GM19372 (cell line): ENCODE measurements at regions not wholly inside any gene's neighbourhood (a gene's known extent, or its start where the extent isn't known, plus 50 kb on each side); places are given as distances from the start of the nearest gene placed in this dataset.
A peak's percentile ranks its signal among the peaks of the same experiment; 100 is the strongest.
"Not testable (repeated sequence)": the region's sequence is repeated elsewhere in the genome, so short reads cannot be mapped to it uniquely, and the experiment has no call there.

Experiments used
- ATAC-seq: cut with Tn5 transposase; IDR thresholded peaks from one replicate; pipeline ENCODE4 v1.9.1; 2021; ENCODE audit warnings: mild to moderate bottlenecking, low read depth, moderate library complexity; ENCODE audit not compliant: unreplicated experiment

GRCh38 chr10:30703446-30703845 is 73.9 kb upstream of the LYZL2 start:
- ATAC-seq, result not testable (repeated sequence)

- no peak for ATAC-seq
These were observed 73.3 kb upstream of the LYZL2 start for GRCh38 chr10:30702860-30703259.

- peak; percentile 56 for ATAC-seq
These were observed 72.1 kb upstream of the LYZL2 start for GRCh38 chr10:30701451-30702173.

DNA sequence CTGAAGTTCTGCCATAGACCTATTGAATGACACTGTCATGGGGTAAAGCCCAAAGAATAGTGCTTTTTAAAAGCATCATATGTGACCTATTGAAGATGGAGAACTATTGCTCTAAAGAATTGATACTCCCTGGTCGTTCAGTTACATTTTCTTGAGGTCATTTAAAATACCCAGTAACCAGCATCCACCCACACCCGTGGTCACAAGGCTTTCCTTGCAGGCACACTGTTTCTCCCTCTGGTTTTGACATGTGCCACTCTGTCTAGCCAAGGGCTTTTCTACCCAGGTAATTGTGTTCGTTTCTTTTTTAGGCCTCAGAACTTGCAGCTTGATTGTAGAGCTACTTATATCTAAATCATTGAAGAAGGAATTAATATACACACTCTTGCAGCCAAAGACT is 68.3 kb upstream of the LYZL2 start:
- ATAC-seq, result no peak

DNA sequence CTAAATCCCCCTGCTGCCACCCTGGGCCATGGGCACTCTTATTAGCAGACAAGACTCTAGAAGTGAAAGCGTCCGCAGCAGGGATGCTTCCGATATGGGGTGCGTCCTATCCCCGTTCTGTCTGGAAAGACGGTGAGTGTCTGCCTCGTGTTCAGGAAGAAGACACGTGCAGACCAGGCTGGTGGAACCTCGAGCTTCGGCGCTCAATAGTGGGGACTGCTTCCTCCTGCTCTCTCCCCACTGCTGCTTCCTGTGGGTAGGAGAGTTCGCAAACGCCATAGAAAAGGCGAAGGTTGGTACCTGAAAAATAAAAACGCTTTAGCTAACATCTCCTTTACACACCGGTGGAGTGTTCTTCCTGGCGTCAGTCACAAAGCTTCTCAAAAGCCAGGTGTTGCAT is 67.7 kb upstream of the LYZL2 start:
- not testable (repeated sequence) for ATAC-seq

- not testable (repeated sequence) for ATAC-seq
These were observed 67.0 kb upstream of the LYZL2 start for GRCh38 chr10:30696416-30697185.

DNA sequence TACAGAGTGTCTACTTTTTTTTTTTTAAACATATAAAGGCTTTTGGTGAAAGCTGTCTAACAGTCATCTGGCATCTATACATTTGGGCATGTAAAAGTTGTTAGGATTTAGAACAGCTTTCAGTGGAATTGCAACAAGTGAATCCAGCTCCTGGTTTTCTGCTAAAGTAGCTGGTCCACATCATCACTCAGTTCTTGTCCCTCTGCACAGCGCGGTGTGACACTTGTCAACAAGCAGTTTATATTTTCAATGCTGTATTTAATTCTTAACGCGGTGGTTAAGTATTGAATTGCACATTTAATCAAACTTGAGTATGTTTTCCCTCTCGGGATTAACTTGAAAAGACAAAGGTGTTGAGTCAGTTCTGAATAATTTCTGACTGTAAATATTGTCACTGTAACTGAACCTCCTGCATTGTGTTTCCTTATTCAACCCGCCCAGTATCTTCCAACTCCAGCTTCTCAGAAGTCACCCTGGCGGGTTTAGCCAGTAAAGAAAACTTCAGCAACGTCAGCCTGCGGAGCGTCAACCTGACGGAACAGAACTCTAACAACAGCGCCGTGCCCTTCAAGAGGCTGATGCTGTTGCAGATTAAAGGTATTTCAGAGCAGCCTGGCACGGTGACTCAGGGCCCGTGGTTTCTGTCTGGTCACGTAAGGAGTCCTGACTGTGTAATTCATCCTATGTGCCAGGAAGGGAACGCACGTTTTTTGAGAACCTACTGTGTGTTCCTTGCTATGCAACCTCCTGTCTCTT is 66.1 kb upstream of the LYZL2 start:
- not testable (repeated sequence) for ATAC-seq

GRCh38 chr10:30694518-30695228 is 65.1 kb upstream of the LYZL2 start:
- ATAC-seq, result no peak

DNA sequence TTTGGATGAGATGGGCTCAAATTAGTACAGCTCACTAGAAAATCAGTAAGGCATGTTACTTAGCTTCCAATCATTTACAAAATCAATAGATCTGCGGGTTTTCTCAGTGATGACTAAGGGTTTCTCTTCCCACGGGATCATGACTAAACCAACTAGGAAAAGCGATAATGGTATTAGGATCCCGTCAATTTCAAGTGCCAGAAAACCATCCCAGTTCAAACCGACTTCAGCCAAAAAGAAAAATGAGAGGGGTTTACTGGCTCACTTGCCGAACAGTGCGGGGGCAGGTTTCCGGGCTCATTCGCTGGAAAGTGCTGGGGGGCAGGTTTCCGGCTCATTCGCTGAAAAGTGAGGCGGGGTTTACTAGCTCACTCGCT is 62.1 kb upstream of the LYZL2 start:
- ATAC-seq, result no peak

DNA sequence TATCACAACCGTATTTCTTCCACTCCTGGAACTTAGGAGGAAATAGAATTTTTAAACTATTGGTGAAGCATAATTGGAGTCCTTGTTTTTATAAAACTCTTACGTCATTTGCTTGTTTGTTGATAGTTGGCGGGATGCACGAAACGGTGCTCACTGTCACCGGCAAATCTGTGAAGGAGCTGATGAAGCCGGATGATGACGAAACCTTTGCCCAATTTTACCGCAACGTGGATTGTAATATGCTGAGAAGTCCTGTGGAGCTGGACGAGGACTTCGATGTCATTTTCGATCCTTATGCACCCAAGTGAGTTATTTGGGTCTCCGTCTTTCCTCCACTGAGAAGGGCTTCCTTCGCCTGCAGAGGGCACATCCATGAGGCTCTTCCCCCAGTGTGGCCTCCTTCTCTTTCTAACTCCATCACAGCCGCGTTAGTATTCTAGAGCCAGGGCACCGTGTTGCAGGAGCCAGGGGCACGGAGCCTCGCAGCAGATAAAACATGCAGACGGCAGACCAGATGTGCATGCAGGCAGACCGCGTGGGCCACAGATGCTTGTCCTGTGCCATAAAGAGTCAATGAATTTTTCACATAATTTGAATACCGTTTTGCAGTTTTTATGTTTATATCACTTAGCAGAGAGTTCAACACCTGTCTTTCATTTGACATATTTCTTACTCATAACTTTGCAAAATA is 61.5 kb upstream of the LYZL2 start:
- not testable (repeated sequence) for ATAC-seq

DNA sequence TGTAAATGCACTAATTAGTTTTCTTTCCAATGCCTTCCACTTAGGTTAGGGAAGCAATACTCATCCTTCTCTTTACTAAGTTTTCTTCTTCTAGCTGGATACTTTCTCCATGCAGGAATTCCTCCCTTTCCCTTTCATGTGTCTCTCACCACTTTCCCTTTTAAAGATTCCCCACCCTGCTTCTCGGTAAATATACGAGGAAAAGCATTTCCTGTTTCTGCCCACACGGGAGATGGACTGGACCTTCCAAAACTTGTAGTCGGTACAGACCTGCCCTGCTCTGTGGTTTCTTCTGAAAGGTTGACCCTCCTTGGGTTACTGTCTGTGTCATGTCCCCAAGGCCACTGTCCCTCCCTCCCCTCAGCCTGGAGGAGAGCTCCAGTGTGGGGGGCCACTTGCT is 58.9 kb upstream of the LYZL2 start:
- ATAC-seq, result no peak

DNA sequence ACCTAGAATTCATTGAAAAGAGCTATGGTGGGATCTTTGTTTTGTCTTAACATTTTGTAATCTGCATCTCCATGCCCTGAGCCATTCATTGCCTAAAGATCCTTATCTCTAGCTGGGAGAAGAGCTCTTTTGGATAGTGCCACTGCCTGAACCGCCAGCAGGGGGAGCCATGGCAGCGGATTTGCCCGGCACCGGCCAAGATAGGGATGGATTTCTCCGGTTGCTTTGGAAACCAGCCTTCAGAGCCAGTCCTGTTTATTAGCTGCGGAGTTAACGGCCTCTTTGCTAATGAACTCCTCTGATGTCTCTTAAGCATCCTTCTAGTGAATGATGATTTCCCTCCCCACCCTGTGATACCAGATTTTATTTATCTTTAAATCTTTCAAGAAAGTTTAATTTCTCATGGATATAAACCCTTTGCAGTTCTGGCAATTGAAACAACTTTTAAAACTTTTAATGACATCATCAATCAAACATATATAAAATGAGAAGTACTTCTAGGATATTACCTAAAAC is 58.2 kb upstream of the LYZL2 start:
- ATAC-seq, result no peak

GRCh38 chr10:30686708-30687107 is 57.2 kb upstream of the LYZL2 start:
- no peak for ATAC-seq

- ATAC-seq, result no peak
These were observed 53.9 kb upstream of the LYZL2 start for GRCh38 chr10:30683496-30683895.

DNA sequence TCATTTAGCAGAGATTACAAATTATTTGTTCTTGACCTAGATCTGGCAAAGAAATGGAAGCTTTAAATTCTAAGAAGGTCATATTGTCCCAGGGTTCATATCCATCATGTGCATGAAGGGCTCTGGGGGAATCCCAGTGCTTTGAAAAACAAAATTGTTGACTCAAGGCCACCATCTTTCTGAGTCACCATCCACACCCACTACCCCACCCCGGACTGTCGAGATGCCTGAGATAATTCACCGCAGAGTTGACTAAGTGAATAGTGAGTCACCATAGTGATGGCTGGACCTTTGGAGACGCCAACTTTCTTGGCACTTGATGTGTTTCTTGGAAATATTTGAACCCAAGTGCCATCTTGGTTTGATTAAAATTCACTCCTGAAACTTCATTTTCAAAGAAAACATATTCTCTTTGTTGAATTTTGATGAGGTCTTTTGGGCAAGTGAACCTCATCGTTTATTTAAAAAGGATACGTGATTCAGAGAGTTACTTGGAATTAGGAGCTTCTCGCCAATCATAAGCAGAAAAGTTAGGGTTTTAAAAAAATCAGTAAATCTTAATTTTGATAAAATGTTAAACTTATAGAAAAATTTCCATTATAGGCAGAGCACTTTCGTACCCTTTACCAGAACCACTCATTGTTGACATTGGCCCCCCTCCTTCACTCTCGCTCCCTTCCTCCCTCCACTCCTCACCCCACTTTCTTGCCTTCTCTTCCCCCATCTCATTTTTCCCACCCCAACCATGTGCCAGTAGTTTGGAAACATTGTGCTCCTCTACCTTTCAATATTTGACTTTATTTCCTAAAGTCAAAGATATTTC is 53.0 kb upstream of the LYZL2 start:
- not testable (repeated sequence) for ATAC-seq

DNA sequence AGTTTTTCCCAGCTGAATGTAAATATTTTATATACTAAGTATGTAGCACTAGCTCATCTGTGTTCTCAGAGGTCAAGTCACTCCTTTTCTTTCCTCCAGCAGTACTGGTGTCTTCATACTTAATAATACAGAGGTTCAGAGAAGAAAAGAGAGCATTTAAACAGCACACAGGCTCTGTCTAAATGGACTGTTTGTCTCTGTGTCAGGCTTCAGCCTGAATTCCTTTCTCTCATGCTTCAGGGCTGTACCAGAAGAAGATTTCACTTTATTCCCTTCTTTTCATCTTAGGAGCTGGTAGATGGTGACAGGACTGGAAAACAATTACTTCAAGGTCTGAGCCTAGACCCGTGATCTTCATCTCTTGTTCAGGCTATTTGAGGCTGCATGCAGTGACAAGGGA is 51.4 kb upstream of the LYZL2 start:
- ATAC-seq, result no peak
